ENCODE measurements at regions not wholly inside any gene's neighbourhood (a gene's known extent, or its start where the extent isn't known, plus 50 kb on each side); places are given as distances from the start of the nearest gene placed in this dataset.

DNA sequence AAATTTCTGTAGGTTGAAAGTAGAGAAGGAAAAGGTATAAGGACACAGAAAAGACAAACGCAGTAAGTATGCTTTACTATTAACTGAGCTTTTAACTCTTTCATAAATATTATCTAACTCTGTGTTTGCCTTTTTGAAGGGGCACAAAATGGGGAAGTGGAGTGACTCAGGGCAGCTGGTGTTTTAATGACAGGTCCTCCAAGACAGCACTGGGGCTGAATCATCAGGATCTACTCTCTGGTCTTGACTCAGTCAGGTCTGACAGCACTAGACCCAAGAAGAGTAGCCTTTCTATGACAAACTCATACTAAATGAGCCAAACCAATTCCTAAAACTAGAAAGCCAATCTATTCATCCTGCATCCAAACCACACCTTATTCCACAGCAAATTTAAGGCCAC, 102.2 kb downstream of the APTX start:
- TF ChIP-seq STAT1 (IDR thresholded peaks at IDR 0.05; ENCODE audit: unreplicated experiment) (no peak), ZNF114 (CRISPR knock-in tag; IDR thresholded peaks at IDR 0.05) (no peak), CREB1 (CRISPR knock-in tag; IDR thresholded peaks at IDR 0.05; ENCODE audit: low read depth) (no peak), POLR2AphosphoS5 (IDR thresholded peaks at IDR 0.05; ENCODE audit: low read depth) (no peak), NANOG (IDR thresholded peaks at IDR 0.05; ENCODE audit: borderline replicate concordance) (no peak), EZH2 (IDR thresholded peaks at IDR 0.05; ENCODE audit: low read depth, unreplicated experiment) (no peak), JUNB (IDR thresholded peaks at IDR 0.05; ENCODE audit: unreplicated experiment) (no peak), EZH2phosphoT487 (IDR thresholded peaks at IDR 0.05; ENCODE audit: unreplicated experiment) (no peak), ZNF331 (CRISPR knock-in tag; IDR thresholded peaks at IDR 0.05; ENCODE audit: low read depth) (no peak)
- TF ChIP-seq, protein P1, sequence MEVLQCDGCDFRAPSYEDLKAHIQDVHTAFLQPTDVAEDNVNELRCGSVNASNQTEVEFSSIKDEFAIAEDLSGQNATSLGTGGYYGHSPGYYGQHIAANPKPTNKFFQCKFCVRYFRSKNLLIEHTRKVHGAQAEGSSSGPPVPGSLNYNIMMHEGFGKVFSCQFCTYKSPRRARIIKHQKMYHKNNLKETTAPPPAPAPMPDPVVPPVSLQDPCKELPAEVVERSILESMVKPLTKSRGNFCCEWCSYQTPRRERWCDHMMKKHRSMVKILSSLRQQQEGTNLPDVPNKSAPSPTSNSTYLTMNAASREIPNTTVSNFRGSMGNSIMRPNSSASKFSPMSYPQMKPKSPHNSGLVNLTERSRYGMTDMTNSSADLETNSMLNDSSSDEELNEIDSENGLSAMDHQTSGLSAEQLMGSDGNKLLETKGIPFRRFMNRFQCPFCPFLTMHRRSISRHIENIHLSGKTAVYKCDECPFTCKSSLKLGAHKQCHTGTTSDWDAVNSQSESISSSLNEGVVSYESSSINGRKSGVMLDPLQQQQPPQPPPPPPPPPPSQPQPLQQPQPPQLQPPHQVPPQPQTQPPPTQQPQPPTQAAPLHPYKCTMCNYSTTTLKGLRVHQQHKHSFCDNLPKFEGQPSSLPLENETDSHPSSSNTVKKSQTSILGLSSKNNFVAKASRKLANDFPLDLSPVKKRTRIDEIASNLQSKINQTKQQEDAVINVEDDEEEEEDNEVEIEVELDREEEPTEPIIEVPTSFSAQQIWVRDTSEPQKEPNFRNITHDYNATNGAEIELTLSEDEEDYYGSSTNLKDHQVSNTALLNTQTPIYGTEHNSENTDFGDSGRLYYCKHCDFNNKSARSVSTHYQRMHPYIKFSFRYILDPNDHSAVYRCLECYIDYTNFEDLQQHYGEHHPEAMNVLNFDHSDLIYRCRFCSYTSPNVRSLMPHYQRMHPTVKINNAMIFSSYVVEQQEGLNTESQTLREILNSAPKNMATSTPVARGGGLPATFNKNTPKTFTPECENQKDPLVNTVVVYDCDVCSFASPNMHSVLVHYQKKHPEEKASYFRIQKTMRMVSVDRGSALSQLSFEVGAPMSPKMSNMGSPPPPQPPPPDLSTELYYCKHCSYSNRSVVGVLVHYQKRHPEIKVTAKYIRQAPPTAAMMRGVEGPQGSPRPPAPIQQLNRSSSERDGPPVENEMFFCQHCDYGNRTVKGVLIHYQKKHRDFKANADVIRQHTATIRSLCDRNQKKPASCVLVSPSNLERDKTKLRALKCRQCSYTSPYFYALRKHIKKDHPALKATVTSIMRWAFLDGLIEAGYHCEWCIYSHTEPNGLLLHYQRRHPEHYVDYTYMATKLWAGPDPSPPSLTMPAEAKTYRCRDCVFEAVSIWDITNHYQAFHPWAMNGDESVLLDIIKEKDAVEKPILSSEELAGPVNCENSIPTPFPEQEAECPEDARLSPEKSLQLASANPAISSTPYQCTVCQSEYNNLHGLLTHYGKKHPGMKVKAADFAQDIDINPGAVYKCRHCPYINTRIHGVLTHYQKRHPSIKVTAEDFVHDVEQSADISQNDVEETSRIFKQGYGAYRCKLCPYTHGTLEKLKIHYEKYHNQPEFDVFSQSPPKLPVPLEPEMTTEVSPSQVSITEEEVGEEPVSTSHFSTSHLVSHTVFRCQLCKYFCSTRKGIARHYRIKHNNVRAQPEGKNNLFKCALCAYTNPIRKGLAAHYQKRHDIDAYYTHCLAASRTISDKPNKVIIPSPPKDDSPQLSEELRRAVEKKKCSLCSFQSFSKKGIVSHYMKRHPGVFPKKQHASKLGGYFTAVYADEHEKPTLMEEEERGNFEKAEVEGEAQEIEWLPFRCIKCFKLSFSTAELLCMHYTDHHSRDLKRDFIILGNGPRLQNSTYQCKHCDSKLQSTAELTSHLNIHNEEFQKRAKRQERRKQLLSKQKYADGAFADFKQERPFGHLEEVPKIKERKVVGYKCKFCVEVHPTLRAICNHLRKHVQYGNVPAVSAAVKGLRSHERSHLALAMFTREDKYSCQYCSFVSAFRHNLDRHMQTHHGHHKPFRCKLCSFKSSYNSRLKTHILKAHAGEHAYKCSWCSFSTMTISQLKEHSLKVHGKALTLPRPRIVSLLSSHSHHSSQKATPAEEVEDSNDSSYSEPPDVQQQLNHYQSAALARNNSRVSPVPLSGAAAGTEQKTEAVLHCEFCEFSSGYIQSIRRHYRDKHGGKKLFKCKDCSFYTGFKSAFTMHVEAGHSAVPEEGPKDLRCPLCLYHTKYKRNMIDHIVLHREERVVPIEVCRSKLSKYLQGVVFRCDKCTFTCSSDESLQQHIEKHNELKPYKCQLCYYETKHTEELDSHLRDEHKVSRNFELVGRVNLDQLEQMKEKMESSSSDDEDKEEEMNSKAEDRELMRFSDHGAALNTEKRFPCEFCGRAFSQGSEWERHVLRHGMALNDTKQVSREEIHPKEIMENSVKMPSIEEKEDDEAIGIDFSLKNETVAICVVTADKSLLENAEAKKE (CRISPR knock-in tag; IDR thresholded peaks at IDR 0.05): no peak
- TF ChIP-seq, protein P2, sequence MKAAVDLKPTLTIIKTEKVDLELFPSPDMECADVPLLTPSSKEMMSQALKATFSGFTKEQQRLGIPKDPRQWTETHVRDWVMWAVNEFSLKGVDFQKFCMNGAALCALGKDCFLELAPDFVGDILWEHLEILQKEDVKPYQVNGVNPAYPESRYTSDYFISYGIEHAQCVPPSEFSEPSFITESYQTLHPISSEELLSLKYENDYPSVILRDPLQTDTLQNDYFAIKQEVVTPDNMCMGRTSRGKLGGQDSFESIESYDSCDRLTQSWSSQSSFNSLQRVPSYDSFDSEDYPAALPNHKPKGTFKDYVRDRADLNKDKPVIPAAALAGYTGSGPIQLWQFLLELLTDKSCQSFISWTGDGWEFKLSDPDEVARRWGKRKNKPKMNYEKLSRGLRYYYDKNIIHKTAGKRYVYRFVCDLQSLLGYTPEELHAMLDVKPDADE (IDR thresholded peaks at IDR 0.05): no peak
- TF ChIP-seq, protein P3, sequence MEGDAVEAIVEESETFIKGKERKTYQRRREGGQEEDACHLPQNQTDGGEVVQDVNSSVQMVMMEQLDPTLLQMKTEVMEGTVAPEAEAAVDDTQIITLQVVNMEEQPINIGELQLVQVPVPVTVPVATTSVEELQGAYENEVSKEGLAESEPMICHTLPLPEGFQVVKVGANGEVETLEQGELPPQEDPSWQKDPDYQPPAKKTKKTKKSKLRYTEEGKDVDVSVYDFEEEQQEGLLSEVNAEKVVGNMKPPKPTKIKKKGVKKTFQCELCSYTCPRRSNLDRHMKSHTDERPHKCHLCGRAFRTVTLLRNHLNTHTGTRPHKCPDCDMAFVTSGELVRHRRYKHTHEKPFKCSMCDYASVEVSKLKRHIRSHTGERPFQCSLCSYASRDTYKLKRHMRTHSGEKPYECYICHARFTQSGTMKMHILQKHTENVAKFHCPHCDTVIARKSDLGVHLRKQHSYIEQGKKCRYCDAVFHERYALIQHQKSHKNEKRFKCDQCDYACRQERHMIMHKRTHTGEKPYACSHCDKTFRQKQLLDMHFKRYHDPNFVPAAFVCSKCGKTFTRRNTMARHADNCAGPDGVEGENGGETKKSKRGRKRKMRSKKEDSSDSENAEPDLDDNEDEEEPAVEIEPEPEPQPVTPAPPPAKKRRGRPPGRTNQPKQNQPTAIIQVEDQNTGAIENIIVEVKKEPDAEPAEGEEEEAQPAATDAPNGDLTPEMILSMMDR (conservative IDR thresholded peaks at IDR 0.05; ENCODE audit: low read depth in 2 of 2): no peak
- TF ChIP-seq, protein P4, sequence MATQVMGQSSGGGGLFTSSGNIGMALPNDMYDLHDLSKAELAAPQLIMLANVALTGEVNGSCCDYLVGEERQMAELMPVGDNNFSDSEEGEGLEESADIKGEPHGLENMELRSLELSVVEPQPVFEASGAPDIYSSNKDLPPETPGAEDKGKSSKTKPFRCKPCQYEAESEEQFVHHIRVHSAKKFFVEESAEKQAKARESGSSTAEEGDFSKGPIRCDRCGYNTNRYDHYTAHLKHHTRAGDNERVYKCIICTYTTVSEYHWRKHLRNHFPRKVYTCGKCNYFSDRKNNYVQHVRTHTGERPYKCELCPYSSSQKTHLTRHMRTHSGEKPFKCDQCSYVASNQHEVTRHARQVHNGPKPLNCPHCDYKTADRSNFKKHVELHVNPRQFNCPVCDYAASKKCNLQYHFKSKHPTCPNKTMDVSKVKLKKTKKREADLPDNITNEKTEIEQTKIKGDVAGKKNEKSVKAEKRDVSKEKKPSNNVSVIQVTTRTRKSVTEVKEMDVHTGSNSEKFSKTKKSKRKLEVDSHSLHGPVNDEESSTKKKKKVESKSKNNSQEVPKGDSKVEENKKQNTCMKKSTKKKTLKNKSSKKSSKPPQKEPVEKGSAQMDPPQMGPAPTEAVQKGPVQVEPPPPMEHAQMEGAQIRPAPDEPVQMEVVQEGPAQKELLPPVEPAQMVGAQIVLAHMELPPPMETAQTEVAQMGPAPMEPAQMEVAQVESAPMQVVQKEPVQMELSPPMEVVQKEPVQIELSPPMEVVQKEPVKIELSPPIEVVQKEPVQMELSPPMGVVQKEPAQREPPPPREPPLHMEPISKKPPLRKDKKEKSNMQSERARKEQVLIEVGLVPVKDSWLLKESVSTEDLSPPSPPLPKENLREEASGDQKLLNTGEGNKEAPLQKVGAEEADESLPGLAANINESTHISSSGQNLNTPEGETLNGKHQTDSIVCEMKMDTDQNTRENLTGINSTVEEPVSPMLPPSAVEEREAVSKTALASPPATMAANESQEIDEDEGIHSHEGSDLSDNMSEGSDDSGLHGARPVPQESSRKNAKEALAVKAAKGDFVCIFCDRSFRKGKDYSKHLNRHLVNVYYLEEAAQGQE (IDR thresholded peaks at IDR 0.05; ENCODE audit: unreplicated experiment): no peak
- Histone ChIP-seq H3K4me3 (no peak overlapping the region), H3K27ac (ENCODE audit: low read depth) (no peak overlapping the region), H3F3A (replicated peaks; ENCODE audit: low read depth) (no peaks in the 10 kb centered on the region), H4K20me1 (replicated peaks; ENCODE audit: insufficient read depth) (no peaks in the 10 kb centered on the region), H3K4me1 (ENCODE audit: insufficient read depth) (no peaks in the 10 kb centered on the region), H3K4me2 (no peak overlapping the region), H3K27me3 (ENCODE audit: insufficient read depth) (no peaks in the 10 kb centered on the region), H2AFZ (no peak overlapping the region), H3K36me3 (ENCODE audit: insufficient read depth) (no peaks in the 10 kb centered on the region), H3K79me2 (replicated peaks; ENCODE audit: insufficient read depth) (no peaks in the 10 kb centered on the region), H3K9me2 (ENCODE audit: insufficient read depth) (0 out of 2 replicates have a peak, but pooled peaks cover 8% of the 10 kb centered on the region)
- peaks cover 17% of the 10 kb centered on the region for H3K9me3 Mint-ChIP-seq
- H3K4me3 Mint-ChIP-seq: no peak overlapping the region
- DNase-seq (ENCODE audit: low spot score) (no peak), ATAC-seq (no peak)
- H3K36me3 Mint-ChIP-seq (ENCODE audit: low read depth): peaks cover 4% of the 10 kb centered on the region; the same call in 2 of the 3 replicates
- no peaks in the 10 kb centered on the region for H3K27me3 Mint-ChIP-seq (ENCODE audit: insufficient read depth, low read depth, poor library complexity)
- peaks cover 7% of the 10 kb centered on the region; the same call in 2 of the 3 replicates for H3K4me1 Mint-ChIP-seq
- H3K27ac Mint-ChIP-seq: no peak overlapping the region

All from GM23338 (cell line).